GM19324 (cell line): ENCODE measurements at regions not wholly inside any gene's neighbourhood (a gene's known extent, or its start where the extent isn't known, plus 50 kb on each side); places are given as distances from the start of the nearest gene placed in this dataset.

ENCODE experiments used
- ATAC-seq: cut with Tn5 transposase; IDR thresholded peaks from one replicate; pipeline ENCODE4 v1.9.1; 2021; ENCODE audit warnings: mild to moderate bottlenecking, moderate library complexity; ENCODE audit not compliant: unreplicated experiment, low FRiP score

GRCh38 chr20:48079028-48079427 is 293.7 kb upstream of the SULF2 start:
- no peak for ATAC-seq

GRCh38 chr20:48076747-48077146 is 291.5 kb upstream of the SULF2 start:
- no peak for ATAC-seq

GRCh38 chr20:48076247-48076646 is 291.0 kb upstream of the SULF2 start:
- no peak for ATAC-seq

DNA sequence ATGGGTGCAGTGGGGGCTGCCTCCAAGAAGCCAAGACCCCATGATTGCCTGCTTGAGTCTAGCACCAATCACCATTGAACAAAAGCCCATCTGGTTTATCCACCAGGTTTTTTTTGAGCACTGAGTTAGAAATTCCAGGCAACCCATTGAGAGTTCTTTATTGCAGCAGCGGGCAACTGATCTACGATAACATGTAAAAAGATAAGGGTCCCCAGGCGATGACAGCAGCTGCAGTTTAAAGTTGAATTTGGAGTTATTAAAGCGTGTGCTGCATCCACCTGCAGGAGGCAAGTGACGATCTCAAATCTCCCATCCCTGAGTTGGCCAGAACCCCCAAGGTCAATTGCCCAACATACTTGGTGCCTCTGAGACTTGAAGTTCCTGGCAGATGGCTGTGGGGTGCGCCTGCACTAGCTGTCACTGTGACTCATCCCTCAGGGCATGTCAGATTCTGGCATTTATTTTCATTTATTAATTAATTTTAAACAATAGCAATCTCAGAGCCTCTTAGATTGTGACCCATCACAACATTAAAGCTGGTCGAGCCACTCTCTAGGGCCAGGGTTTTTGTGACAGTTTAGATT is 290.4 kb upstream of the SULF2 start:
- ATAC-seq: no peak

DNA sequence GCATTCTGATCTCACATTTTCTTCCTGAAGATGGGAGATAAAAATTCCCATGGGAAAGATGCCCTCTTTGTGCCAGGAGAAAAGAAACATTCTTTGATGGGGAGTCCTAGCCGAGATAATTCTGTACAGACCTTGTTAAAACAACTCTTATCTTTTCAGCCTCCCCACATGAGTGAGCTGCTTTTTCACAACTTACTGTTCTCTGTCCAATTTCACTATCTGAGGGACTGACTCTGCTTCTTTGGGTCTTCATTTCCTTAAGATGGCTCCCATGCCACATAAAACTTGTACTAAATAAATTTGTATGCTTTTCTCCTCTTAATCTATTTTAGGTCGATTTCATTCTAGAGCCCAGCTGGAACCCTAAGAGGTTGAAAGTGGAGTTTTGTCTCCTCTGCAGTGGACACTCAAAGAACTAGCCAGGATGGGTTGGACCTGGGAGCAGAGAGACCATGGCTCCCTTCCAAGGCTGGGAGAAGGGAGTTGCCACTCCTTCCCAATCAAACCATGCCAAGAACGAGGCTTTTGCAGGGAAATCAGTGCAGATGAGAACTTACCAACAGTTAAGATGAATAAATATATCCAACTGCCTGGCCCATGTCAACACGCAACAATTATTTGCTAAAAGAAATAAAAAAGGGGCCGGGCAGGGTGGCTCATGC is 285.8 kb upstream of the SULF2 start:
- ATAC-seq: no peak

DNA sequence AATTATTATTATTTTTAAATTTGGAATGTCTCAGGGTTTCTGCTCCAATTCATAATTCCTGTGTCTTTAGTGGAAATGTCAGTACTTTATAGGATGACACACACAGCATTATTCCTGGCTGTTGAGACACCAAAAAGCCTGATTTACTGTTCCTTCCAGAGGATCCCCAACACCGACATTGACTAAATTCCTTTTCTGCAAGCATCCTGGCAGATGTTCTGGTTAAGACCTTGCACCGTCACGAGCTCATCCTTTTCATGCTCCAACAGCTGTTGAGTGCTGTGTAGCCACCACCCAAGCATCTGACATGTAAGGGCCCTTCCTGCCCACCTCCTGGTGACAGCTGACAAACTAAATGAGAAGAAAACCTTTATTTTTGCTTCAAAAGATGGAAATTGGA is 284.3 kb upstream of the SULF2 start:
- no peak for ATAC-seq

DNA sequence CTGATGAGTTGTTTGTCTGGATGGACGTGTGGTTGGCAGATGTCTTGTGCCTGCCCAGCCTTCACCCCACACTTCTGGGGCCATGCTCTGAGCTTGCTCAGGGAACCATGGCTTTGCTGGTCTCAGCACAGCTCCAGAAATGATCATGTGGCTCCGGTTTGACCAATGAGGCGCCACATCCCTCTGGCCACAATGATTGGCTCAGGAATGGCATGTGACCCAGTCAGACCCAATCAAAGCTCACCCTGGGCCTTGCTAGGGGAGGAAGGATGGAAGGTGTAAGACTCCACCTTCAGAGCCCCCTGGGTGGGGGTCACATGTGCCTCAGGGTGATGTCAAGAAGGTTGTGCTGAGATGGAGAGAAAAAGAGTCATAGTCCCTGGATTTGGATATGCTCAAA is 281.6 kb upstream of the SULF2 start:
- ATAC-seq: no peak

DNA sequence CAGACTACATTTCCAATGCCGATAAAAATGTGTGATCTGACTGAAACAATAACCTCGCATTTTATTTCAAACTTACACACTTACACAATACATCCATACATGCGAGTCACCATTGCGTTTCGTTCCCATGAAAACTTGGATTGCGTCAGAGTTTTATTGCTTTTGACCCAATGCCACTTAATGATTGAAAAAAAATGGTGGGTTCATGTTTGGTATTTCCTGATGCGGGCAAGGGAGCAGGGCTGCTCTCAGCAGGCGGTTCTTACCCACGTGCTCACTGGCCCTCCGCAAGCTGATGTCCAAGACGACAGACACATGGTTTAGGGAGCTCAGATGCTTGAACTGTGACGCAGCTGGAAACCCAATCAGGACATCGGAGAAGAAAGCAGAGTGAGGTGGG is 281.0 kb upstream of the SULF2 start:
- ATAC-seq: no peak

DNA sequence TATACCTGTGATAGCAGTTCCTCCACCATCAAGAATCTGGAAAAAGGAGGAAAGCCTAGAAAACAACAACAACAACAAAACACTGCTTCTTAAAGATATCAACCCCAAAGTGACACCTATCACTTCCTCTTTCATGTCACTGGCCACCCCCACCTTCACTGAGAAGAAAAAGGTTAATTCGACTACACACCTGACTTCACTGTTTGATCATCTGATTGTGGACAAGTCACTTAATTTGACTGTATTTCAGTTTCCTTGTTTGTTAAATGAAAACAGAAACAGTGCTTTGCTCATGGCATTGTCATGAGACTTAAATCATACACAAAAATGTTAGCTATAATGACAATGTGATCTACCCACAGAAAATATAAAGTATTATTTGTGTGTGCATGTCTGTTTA is 280.6 kb upstream of the SULF2 start:
- no peak for ATAC-seq

DNA sequence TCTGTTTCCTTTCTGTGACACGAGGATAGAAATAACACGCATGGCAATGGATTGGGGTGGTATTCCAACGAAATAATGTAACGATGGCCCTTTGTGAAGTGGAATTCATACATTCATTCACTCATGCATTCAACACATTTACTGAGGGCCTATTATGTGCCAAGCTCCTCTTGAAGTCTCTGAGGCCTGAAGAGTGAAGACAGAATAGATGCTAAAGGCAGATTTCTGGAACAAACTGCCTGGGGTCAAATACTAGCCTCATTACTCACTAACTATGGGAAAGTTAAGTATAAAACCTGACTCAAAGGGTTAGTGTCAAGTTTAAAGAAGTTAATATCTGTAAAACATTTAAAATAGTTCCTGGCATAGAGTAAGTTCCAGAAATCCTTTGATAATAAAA is 279.6 kb upstream of the SULF2 start:
- ATAC-seq: no peak

DNA sequence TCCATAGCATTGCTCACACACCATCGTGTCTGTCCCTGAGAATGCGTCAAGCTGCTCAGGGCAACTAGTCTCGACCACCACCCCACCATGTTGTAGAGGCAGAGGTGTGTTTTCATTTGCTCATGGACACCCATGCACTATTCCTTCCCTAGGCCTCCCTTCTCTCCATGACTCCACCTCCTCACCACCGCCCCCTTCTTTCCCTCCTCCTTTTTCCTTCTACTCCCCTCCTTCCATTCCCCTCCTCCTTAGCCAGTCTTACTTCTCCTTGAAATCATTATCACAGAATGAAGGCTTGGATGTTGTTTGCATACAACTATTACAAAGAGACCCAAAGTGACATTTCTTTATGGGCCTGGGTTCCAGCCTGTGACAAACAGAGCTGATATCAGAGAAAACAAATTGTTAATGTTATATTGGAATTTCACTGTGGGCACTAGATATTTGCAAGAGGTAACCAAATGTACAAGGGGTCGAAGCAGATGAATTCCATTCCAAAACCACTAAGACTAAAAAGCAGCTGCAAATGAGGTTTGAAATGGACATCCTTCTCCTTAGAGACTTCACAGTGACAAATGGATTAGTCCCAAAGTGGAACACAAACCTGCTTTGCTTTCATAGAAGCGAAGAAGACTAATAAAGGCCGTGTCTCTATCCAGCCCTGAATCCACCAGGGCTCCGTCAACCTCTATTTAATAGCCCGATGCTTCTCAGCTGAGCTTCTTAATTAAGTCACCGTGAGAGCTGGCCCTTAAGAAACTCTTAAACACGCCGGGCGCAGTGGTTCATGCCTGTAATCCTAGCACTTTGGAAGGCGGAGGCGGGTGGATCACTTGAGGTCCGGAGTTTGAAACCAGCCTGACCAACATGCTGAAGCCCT is 275.8 kb upstream of the SULF2 start:
- ATAC-seq: no peak

DNA sequence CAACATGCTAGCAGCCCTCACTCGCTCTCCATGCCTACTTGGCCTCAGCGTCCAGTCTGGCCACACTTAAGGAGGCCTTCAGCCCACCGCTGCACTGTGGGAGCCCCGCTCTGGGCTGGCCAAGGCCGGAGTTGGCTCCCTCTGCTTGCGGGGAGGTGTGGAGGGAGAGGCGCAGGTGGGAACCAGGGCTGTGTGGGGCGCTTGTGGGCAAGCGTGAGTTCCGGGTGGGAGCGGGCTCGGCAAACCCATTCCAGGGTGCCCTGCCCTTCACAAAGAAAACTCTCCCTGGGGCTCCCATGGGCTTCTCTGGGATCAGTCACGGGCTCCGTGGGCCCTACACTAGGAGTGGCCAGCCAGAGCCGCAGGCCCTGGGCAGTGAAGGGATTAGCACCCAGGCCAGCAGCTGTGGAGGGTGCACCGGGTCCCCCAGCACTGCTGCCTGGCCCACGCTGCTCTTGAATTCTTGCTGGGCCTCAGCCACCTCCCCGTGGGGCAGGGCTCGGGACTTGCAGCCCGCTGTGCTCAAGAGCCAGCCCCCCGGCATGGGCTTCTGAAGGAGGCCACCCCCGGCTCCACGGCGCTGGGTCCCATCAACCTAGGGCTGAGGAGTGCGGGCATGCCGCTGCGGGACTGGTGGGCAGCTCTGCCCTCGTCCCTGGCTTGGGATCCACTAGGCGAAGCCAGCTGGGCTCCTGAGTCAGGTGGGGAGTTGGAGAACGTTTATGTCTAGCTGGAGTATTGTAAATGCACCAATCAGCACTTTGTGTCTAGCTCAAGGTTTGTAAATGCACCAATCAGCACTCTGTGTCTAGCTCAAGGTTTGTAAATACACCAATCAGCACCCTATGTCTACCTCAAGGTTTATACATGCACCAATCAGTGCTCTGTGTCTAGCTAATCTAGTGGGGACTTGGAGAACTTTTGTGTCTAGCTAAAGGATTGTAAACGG is 273.6 kb upstream of the SULF2 start:
- ATAC-seq: no peak

- ATAC-seq: no peak
These were observed 272.5 kb upstream of the SULF2 start for GRCh38 chr20:48057739-48058138.

DNA sequence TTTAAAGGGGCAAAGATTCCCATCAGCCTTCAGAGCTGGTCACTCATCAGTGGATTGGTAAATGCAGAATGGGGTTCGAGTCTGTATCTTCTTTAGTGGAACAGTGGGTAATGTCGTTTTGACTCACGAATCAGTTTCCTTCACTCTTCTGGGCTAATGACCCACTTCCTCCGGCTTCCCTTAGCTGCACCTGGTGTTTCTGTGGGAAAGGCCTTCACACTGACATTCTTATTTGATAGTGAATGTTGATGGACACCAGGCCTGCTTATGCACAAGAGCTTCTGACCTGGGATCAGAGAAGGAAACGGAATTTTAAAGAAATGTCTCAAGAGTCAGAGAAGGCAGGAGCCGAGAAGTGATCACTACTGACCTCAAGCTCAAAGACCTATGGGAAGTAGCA is 272.0 kb upstream of the SULF2 start:
- no peak for ATAC-seq

GRCh38 chr20:48056218-48056617 is 270.9 kb upstream of the SULF2 start:
- ATAC-seq: no peak

DNA sequence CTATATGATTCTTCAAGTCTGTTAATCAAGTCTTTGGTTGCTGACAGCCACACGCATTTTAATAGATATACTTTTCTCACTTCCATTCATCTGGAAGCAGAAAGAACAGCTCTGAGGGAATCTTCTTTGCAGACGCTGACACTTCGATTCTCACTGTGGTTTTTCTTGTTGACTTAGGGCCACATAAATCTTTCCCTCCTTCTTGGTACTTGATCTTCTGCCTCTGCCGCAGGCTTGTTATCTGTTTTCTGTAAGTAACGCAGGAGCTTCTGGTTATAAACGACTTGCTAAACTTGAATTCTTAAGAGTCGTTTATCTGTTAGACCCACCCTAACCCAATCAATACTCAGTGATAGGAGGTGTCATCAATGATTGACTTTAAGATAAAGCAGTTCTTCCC is 268.8 kb upstream of the SULF2 start:
- no peak for ATAC-seq

GRCh38 chr20:48052475-48052835 is 267.2 kb upstream of the SULF2 start:
- no peak for ATAC-seq

GRCh38 chr20:48051794-48052474 is 266.7 kb upstream of the SULF2 start:
- ATAC-seq: no peak

- no peak for ATAC-seq
These were observed 264.4 kb upstream of the SULF2 start for GRCh38 chr20:48049641-48050040.

DNA sequence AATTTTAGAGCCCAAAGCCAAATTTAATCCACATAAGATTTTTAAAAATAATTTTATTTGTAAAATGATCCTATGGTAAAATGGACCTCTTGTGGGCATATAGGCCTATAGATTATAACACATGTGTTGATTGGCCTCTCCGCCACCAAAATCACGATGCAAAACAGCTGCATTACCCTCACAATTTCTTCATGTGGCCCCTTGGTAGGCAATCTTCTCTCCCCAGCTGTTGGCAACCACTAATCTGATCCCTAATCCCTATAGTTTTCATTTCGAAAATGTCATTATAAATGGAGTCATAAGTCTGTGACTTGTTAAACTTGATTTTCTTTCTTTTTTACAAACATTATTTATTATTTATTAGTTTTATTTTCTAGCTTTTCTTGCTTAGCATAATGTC is 263.9 kb upstream of the SULF2 start:
- ATAC-seq: no peak
